DND-41 (cell line): ENCODE measurements at regions not wholly inside any gene's neighbourhood (a gene's known extent, or its start where the extent isn't known, plus 50 kb on each side); places are given as distances from the start of the nearest gene placed in this dataset.

Source experiments
- EZH2 ChIP-seq: IDR thresholded peaks from 3 replicates; pipeline ENCODE4 v1.6.1; 2012; ENCODE audit warnings: borderline replicate concordance, low read depth, mild to moderate bottlenecking, moderate library complexity, low read length, inconsistent platforms; ENCODE audit not compliant: severe bottlenecking
- TF ChIP-seq, protein P1 (sequence below): IDR thresholded peaks from 2 replicates; pipeline ENCODE4 v1.5.1; 2012; ENCODE audit warnings: borderline replicate concordance, low read length, moderate library complexity, mild to moderate bottlenecking; ENCODE audit not compliant: poor library complexity, severe bottlenecking; ENCODE audit errors: extremely low read depth

DNA sequence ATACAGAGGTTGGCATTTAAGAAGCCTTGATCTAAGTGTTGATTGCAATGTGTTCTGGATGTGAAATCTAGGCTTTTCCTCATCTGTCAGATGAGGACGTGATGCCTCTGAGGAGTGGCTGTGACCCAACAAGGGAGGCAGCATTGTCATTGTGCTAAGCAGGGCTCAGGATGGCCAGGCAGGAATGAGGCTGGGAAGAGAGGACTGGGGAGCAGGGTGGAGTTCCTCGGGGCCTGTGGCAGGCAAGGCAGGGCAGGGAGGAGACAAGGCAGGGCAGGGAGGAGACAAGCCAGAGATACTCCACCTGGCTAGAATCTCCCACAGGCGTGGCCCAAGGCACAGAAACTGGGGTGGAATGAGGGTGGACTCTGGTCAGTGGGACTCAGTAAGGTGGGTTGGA, 116.6 kb downstream of the RPIA start:
- TF ChIP-seq, protein P1, sequence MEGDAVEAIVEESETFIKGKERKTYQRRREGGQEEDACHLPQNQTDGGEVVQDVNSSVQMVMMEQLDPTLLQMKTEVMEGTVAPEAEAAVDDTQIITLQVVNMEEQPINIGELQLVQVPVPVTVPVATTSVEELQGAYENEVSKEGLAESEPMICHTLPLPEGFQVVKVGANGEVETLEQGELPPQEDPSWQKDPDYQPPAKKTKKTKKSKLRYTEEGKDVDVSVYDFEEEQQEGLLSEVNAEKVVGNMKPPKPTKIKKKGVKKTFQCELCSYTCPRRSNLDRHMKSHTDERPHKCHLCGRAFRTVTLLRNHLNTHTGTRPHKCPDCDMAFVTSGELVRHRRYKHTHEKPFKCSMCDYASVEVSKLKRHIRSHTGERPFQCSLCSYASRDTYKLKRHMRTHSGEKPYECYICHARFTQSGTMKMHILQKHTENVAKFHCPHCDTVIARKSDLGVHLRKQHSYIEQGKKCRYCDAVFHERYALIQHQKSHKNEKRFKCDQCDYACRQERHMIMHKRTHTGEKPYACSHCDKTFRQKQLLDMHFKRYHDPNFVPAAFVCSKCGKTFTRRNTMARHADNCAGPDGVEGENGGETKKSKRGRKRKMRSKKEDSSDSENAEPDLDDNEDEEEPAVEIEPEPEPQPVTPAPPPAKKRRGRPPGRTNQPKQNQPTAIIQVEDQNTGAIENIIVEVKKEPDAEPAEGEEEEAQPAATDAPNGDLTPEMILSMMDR = no peak
- no peak for TF ChIP-seq EZH2
